Left cardiac atrium (tissue), 4 donors: ENCODE measurements at regions not wholly inside any gene's neighbourhood (a gene's known extent, or its start where the extent isn't known, plus 50 kb on each side); places are given as distances from the start of the nearest gene placed in this dataset.
"Not testable (repeated sequence)": the region's sequence is repeated elsewhere in the genome, so short reads cannot be mapped to it uniquely, and the experiment has no call there.

Source experiments
- ATAC-seq, 2 donors: fragments of 200-7000 bp; cut with Tn5 transposase; one replicate each; pipeline ENCODE4 v1.9.1; 2020; ENCODE audit warnings: mild to moderate bottlenecking in 2 of 2, moderate library complexity in 2 of 2
- DNase-seq: peaks from one replicate; pipeline ENCODE4 v3.0.0-alpha.2; 2020
- intact Hi-C, 2 donors: fragments of 100-400 bp; cut with DNase I; formaldehyde crosslinking; loops; one replicate each; pipeline versions ENCODE4 v1.14.1 to v1.15.1; 2022 to 2023
- donor health status: DM: no; HTN: yes; CAD: no.
- donor health status: DM: no; HTN: yes; CAD: no; lungs with severe emphysema.
- donor health status: DM: yes; HTN: yes; CAD: no.
- donor health status: Dilated cardiomyopathy.

GRCh38 chr6:48611332-48611731 lies 500.3 kb upstream of the PTCHD4 start:
- ATAC-seq (no peak), DNase-seq (no peak)
- intact Hi-C loops: no loop called here

DNA sequence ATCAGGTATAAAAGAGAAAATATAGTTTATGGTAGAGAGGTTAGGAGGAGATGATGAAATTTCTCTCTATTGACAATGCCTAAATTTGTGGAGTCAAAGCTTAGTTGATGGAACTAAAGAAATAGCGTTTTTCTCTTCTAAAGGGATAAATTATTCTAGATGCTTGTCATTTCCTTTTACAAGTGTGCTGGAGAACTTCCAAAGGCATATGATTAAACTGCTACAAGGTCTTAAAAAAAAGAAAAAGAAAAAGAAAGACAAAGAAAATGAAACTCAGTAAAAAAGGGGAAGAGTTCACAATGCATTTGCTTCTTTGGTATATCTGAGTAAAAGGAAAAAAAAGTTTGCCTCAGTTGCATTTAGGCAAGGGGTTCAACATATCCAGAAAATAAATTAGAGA lies 499.8 kb upstream of the PTCHD4 start:
- intact Hi-C loops: no loop called here
- no peak for DNase-seq
- ATAC-seq: no peak

GRCh38 chr6:48606618-48607017 lies 495.6 kb upstream of the PTCHD4 start:
- no peak for DNase-seq
- ATAC-seq: no peak
- intact Hi-C loops: no loop called here

DNA sequence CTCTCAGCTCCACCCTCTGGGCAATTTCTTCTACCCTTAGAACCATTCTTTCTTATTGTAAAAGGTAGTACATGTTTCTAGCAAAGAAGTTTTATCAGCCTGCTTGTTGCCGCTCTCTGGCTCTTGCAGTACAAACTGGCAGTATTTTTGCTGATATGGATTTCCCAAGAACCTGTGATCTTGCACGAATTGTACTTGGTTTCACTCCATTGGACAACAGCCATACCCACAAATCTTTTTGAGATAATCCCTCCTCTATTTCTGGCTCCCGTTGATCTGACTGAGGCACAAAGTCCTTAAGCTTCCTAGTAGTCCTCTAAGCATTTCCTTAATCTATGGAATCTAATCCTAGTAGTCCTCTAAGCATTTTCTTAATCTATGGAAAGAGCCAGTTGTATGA lies 487.0 kb upstream of the PTCHD4 start:
- DNase-seq (no peak), ATAC-seq (peak in 1 of 2 donors; percentile 29)
- intact Hi-C loops: no loop called here

- ATAC-seq (no peak), DNase-seq (no peak)
Measured at GRCh38 chr6:48596830-48597229, 485.8 kb upstream of the PTCHD4 start.

DNA sequence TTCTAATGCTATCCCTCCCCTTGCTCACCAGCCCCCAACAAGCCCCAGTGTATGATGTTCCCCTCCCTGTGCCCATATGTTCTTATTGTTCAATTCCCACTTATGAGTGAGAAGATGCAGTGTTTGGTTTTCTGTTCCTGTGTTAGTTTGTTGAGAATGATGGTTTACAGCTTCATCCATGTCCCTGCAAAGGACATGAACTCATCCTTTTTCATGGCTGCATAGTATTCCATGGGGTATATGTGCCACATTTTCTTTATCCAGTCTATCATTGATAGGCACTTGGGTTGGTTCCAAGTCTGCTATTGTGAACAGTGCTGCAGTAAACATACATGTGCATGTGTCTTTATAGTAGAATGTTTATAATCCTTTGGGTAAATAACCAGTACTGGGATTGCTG lies 480.2 kb upstream of the PTCHD4 start:
- DNase-seq, ATAC-seq, intact Hi-C loops: not testable (repeated sequence)

More at GRCh38 chr6:48596830-48597229, 485.8 kb upstream of the PTCHD4 start:
- intact Hi-C loops: no loop called here

GRCh38 chr6:48584846-48585245 lies 473.8 kb upstream of the PTCHD4 start:
- no peak for DNase-seq
- intact Hi-C loops: no loop called here
- no peak for ATAC-seq

GRCh38 chr6:48570656-48571055 lies 459.7 kb upstream of the PTCHD4 start:
- DNase-seq: no peak

GRCh38 chr6:48568856-48569255 lies 457.9 kb upstream of the PTCHD4 start:
- no peak for DNase-seq
- ATAC-seq: no peak
- intact Hi-C loops: no loop called here

More at GRCh38 chr6:48570656-48571055, 459.7 kb upstream of the PTCHD4 start:
- ATAC-seq: no peak
- intact Hi-C loops: no loop called here

DNA sequence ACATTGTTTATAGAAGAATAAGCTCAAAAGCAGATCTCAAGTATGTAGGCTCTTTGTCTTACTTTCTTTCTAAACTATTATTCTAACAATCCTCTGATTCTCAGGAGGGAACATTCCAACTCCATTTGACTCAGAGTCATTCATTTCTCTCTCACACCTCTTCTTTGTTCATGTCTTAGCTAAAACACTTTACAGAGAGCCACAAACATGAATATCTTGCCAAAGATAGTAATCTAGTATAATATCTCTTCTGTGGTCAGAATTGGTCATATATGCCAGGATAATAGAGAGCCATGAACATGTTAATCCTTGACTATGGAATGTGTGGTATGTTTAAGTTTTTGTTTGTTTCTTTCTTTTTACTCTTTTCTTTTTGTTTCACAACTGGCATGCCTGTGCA lies 456.0 kb upstream of the PTCHD4 start:
- intact Hi-C loops: no loop called here

DNA sequence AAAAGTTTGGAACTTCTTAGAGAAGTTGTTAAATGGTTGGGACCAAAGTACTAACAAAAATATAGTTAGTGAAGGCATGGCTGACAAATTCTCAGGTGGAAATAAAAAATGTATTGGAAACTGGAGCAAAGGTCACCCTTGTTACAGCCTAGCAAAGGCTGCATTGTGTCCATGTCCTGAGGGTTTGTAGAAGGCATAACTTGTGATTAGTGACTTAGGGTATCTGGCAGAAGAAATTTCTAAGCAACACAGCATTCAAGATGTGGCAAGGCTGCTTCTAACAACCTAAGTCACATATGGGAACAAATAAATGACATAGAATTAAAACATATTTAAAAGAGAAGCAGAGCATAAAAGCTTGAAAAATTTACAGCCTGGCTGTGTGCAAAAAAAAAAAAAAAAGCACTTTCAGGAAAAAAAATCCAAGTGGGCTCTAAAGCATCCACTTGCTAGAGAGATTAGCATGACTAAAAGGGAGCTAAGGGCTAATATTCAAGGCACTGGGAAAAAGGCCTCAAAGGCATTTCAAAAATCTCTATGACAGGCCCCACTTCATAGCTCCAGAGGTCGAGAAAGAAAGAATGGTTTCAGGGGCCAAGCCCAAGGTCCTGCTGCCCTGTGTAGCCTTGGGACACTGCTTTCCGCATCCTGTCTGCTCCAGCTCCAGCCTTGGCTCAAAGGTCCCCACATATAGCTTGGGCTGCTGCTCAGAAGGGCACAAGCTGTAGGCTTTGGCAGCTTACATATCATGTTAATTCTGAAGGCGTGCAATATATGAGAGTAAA lies 453.2 kb upstream of the PTCHD4 start:
- intact Hi-C loops: no loop called here
- DNase-seq (no peak), ATAC-seq (no peak)

More for the DNA sequence above, 456.0 kb upstream of the PTCHD4 start:
- no peak for ATAC-seq
- no peak for DNase-seq

GRCh38 chr6:48563433-48563832 lies 452.4 kb upstream of the PTCHD4 start:
- DNase-seq: no peak
- no peak for ATAC-seq
- intact Hi-C loops: no loop called here

DNA sequence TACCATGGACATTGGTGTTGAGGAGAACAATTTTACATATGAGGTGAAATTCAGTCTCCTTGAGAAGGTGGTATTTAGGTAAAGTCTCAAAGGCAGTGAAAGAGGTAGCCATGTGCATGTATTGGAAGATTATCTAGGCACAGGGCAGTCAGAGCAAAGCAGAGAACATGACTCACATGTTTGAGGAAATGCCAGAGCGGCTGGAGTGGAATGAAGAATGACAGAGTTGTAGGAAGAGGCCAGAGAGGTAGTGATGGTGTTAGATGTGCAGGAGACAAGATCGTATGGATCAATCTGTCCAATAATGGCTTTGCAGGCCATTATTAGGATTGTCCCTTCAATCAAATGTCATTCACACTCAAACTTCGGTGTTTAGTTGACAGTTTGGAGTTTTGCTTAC lies 449.4 kb upstream of the PTCHD4 start:
- intact Hi-C loops: no loop called here
- DNase-seq (no peak), ATAC-seq (no peak)

- intact Hi-C loops: no loop called here
- no peak for ATAC-seq
- no peak for DNase-seq
Measured at GRCh38 chr6:48553467-48554189, 442.6 kb upstream of the PTCHD4 start.

GRCh38 chr6:48552905-48553304 lies 441.9 kb upstream of the PTCHD4 start:
- DNase-seq (no peak), ATAC-seq (no peak)
- intact Hi-C loops: no loop called here

GRCh38 chr6:48550603-48551002 lies 439.6 kb upstream of the PTCHD4 start:
- no peak for DNase-seq
- ATAC-seq: no peak
- intact Hi-C loops: no loop called here

DNA sequence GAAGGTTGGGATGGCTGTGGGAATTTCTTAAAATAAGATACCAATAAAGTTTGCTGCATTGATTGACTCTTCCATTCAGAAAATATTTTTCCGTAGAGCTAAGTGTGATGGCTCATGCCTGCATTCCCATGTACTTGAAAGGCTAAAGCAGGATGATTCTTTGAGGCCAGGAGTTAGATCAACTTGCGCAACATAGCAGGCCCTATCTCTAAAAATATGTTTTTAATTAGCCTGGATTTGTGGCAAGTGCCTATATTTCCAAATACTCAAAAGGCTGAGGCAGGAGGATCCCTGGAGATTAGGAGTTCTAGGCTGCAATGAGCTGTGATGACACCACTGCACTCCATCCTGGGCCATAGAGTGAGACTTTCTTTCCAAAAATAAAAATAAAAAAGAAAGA lies 431.2 kb upstream of the PTCHD4 start:
- intact Hi-C loops: no loop called here
- no peak for DNase-seq
- no peak for ATAC-seq

- ATAC-seq: no peak
- DNase-seq: no peak
- intact Hi-C loops: no loop called here
Measured at GRCh38 chr6:48541649-48542048, 430.7 kb upstream of the PTCHD4 start.

- no peak for DNase-seq
- intact Hi-C loops: no loop called here
- ATAC-seq: no peak
Measured at GRCh38 chr6:48535582-48536009, 424.6 kb upstream of the PTCHD4 start.

GRCh38 chr6:48530978-48531377 lies 420.0 kb upstream of the PTCHD4 start:
- ATAC-seq, intact Hi-C loops, DNase-seq: not testable (repeated sequence)

- ATAC-seq: no peak
- intact Hi-C loops: no loop called here
- no peak for DNase-seq
Measured at GRCh38 chr6:48525849-48526248, 414.9 kb upstream of the PTCHD4 start.
